ENCODE measurements at regions not wholly inside any gene's neighbourhood (a gene's known extent, or its start where the extent isn't known, plus 50 kb on each side); places are given as distances from the start of the nearest gene placed in this dataset.

GRCh38 chr6:93568169-93568568, 148.8 kb upstream of the EPHA7 start:
- H3K36me3 ChIP-seq: no peaks in the 10 kb centered on the region
- intact Hi-C loops (cut with DNase I): no loop called here
- no peaks in the 10 kb centered on the region for H3K4me1 ChIP-seq
- no peak overlapping the region for H3K4me3 ChIP-seq (replicated peaks in 1 of 3)
- no peaks in the 10 kb centered on the region for H3K9me3 ChIP-seq
- TF ChIP-seq POLR2A (IDR thresholded peaks at IDR 0.05) (no peak), CTCF (IDR thresholded peaks at IDR 0.05) (no peak)
- no peaks in the 10 kb centered on the region for H3K27me3 ChIP-seq
- H3K27ac ChIP-seq: no peak overlapping the region
- DNase-seq: no peak
- 33 to 38% methylated on average over 1 of the region's 1 CpG for WGBS, 2 donors

GRCh38 chr6:93567164-93567563, 147.8 kb upstream of the EPHA7 start:
- H3K4me3 ChIP-seq (replicated peaks in 1 of 3): no peak overlapping the region
- DNase-seq: no peak
- WGBS, 2 donors: 75 to 78% methylated on average over 5 of the region's 5 CpGs
- H3K27ac ChIP-seq: no peak overlapping the region
- no peaks in the 10 kb centered on the region for H3K27me3 ChIP-seq
- TF ChIP-seq CTCF (IDR thresholded peaks at IDR 0.05): no peak
- TF ChIP-seq POLR2A (IDR thresholded peaks at IDR 0.05): no peak
- no peaks in the 10 kb centered on the region for H3K36me3 ChIP-seq
- H3K4me1 ChIP-seq: no peaks in the 10 kb centered on the region
- H3K9me3 ChIP-seq: no peaks in the 10 kb centered on the region
- intact Hi-C loops (cut with DNase I): no loop called here

GRCh38 chr6:93566285-93566684, 146.9 kb upstream of the EPHA7 start:
- H3K4me1 ChIP-seq: no peaks in the 10 kb centered on the region

GRCh38 chr6:93562582-93562981, 143.2 kb upstream of the EPHA7 start:
- intact Hi-C loops (cut with DNase I): no loop called here
- Histone ChIP-seq H3K4me1 (no peaks in the 10 kb centered on the region), H3K27ac (no peak overlapping the region), H3K36me3 (no peaks in the 10 kb centered on the region), H3K27me3 (no peaks in the 10 kb centered on the region), H3K9me3 (no peaks in the 10 kb centered on the region), H3K4me3 (replicated peaks in 1 of 3) (no peak overlapping the region)
- 89 to 100% methylated on average over 1 of the region's 1 CpG for WGBS, 2 donors
- DNase-seq: no peak
- no peak for TF ChIP-seq CTCF (IDR thresholded peaks at IDR 0.05)
- TF ChIP-seq POLR2A (IDR thresholded peaks at IDR 0.05): no peak

More at GRCh38 chr6:93566285-93566684, 146.9 kb upstream of the EPHA7 start:
- Histone ChIP-seq H3K27me3 (no peaks in the 10 kb centered on the region), H3K27ac (no peak overlapping the region), H3K4me3 (replicated peaks in 1 of 3) (no peak overlapping the region), H3K9me3 (no peaks in the 10 kb centered on the region), H3K36me3 (no peaks in the 10 kb centered on the region)
- no peak for TF ChIP-seq POLR2A (IDR thresholded peaks at IDR 0.05)
- no peak for DNase-seq
- intact Hi-C loops (cut with DNase I): no loop called here
- 91% methylated on average over 8 of the region's 8 CpGs for WGBS, 2 donors

- Histone ChIP-seq H3K27ac (no peak overlapping the region), H3K4me3 (replicated peaks in 1 of 3) (no peak overlapping the region), H3K4me1 (no peaks in the 10 kb centered on the region), H3K9me3 (no peaks in the 10 kb centered on the region), H3K36me3 (no peaks in the 10 kb centered on the region), H3K27me3 (no peaks in the 10 kb centered on the region)
- no peak for DNase-seq
- intact Hi-C loops (cut with DNase I): no loop called here
- 85 to 91% methylated on average over 3 of the region's 3 CpGs for WGBS, 2 donors
- no peak for TF ChIP-seq POLR2A (IDR thresholded peaks at IDR 0.05)
Measured at GRCh38 chr6:93555292-93555691, 135.9 kb upstream of the EPHA7 start.

- intact Hi-C loops (cut with DNase I): no loop called here
- no peaks in the 10 kb centered on the region for H3K9me3 ChIP-seq
- H3K4me1 ChIP-seq: no peaks in the 10 kb centered on the region
- H3K36me3 ChIP-seq: no peaks in the 10 kb centered on the region
- H3K27me3 ChIP-seq: no peaks in the 10 kb centered on the region
- H3K27ac ChIP-seq: no peak overlapping the region
- WGBS, 2 donors: 84 to 89% methylated on average over 2 of the region's 2 CpGs
- DNase-seq: no peak
- TF ChIP-seq CTCF (IDR thresholded peaks at IDR 0.05): no peak
- no peak for TF ChIP-seq POLR2A (IDR thresholded peaks at IDR 0.05)
- H3K4me3 ChIP-seq (replicated peaks in 1 of 3): no peak overlapping the region
Measured at GRCh38 chr6:93554018-93554417, 134.7 kb upstream of the EPHA7 start.

Data from thyroid gland (tissue), 4 donors.